ENCODE measurements at regions not wholly inside any gene's neighbourhood (a gene's known extent, or its start where the extent isn't known, plus 50 kb on each side); places are given as distances from the start of the nearest gene placed in this dataset.

- Histone ChIP-seq H3K27me3 (peaks cover 0 to 5% (median 0%) of the 10 kb centered on the region in 4 donors), H3K36me3 (no peaks in the 10 kb centered on the region), H3K9me3 (no peaks in the 10 kb centered on the region), H3K27ac (no peak overlapping the region), H3K4me3 (no peak overlapping the region), H3K4me1 (no peaks in the 10 kb centered on the region)
- ATAC-seq (ENCODE audit: low FRiP score in 2 of 2) (no peak), DNase-seq (no peak)
- WGBS, 2 donors, result 69 to 73% methylated on average over 8 of the region's 8 CpGs
- no peak for TF ChIP-seq POLR2A (IDR thresholded peaks at IDR 0.05)
- TF ChIP-seq EP300 (IDR thresholded peaks at IDR 0.05), result no peak
- no peak for TF ChIP-seq POLR2AphosphoS5 (IDR thresholded peaks at IDR 0.05)
- no peak for TF ChIP-seq CTCF (IDR thresholded peaks at IDR 0.05)
Measured at GRCh38 chr12:111155521-111155920, 213.4 kb downstream of the PHETA1 start.

- no peak for DNase-seq
- no peaks in the 10 kb centered on the region for H3K9me3 ChIP-seq
- no peak overlapping the region for H3K4me3 ChIP-seq
- no peak for TF ChIP-seq EP300 (IDR thresholded peaks at IDR 0.05)
- no peak for TF ChIP-seq CTCF (IDR thresholded peaks at IDR 0.05)
- no peak for TF ChIP-seq POLR2A (IDR thresholded peaks at IDR 0.05)
- no peak for TF ChIP-seq POLR2AphosphoS5 (IDR thresholded peaks at IDR 0.05)
- WGBS, 2 donors, result 82 to 85% methylated on average over 3 of the region's 3 CpGs
- no peak overlapping the region for H3K27ac ChIP-seq
- ATAC-seq (ENCODE audit: low FRiP score in 2 of 2), result no peak
- peaks cover 0 to 5% (median 0%) of the 10 kb centered on the region in 4 donors for H3K27me3 ChIP-seq
- no peaks in the 10 kb centered on the region for H3K36me3 ChIP-seq
- no peaks in the 10 kb centered on the region for H3K4me1 ChIP-seq
Measured at GRCh38 chr12:111155020-111155419, 213.9 kb downstream of the PHETA1 start.

- no peak for TF ChIP-seq CTCF (IDR thresholded peaks at IDR 0.05)
- no peak for TF ChIP-seq POLR2A (IDR thresholded peaks at IDR 0.05)
- no peak for TF ChIP-seq POLR2AphosphoS5 (IDR thresholded peaks at IDR 0.05)
- WGBS, 2 donors, result 47 to 49% methylated on average over 11 to 19 of the region's 19 CpGs
- no peaks in the 10 kb centered on the region for H3K36me3 ChIP-seq
- H3K27me3 ChIP-seq, result peaks cover 0 to 5% (median 0%) of the 10 kb centered on the region in 4 donors
- no peak overlapping the region for H3K4me3 ChIP-seq
- ATAC-seq (ENCODE audit: low FRiP score in 2 of 2), result no peak
- no peak for DNase-seq
- H3K27ac ChIP-seq, result no peak overlapping the region
- H3K4me1 ChIP-seq, result no peaks in the 10 kb centered on the region
- H3K9me3 ChIP-seq, result no peaks in the 10 kb centered on the region
Measured at GRCh38 chr12:111154147-111154834, 214.6 kb downstream of the PHETA1 start.

- no peak for DNase-seq
- ATAC-seq (ENCODE audit: low FRiP score in 2 of 2), result no peak
- no peak for TF ChIP-seq POLR2AphosphoS5 (IDR thresholded peaks at IDR 0.05)
- TF ChIP-seq CTCF (IDR thresholded peaks at IDR 0.05), result no peak
- TF ChIP-seq POLR2A (IDR thresholded peaks at IDR 0.05), result no peak
- no peak for TF ChIP-seq EP300 (IDR thresholded peaks at IDR 0.05)
- H3K4me3 ChIP-seq, result no peak overlapping the region
- H3K27ac ChIP-seq, result no peak overlapping the region
- no peaks in the 10 kb centered on the region for H3K36me3 ChIP-seq
- 84 to 87% methylated on average over 10 of the region's 10 CpGs for WGBS, 2 donors
- H3K9me3 ChIP-seq, result no peaks in the 10 kb centered on the region
- peaks cover 0 to 5% (median 0%) of the 10 kb centered on the region in 4 donors for H3K27me3 ChIP-seq
- H3K4me1 ChIP-seq, result no peaks in the 10 kb centered on the region
Measured at GRCh38 chr12:111152561-111152960, 216.3 kb downstream of the PHETA1 start.
